ENCODE measurements at regions not wholly inside any gene's neighbourhood (a gene's known extent, or its start where the extent isn't known, plus 50 kb on each side); places are given as distances from the start of the nearest gene placed in this dataset.

DNA sequence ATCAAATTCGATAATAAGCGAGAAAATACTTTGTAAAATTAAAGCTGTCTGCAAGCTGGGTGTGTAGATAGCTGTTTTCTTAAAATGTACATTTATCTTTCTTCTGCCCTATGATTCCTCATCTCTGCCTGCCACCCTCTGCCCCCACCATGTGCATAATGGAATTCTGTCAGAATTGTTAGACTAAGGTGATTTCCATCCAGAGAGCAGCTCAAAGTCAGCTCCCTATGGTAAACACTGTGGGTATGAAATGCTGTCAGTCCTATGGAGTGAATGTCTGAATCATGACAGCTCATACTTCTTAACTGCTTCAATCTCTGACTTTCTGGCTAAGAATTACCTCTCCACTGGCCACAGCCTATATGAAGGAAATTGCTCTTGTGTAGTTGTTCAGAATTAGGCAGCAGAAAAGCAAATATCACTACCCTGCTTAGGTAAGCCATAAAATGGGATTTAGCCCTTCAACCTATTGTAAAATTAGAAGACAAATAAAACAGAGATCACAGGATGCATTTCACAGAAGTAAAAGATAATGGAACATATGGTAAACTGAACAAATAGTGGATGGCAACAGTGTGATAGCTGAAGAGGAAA lies 137.7 kb downstream of the CD8B2 start:
- DNase-seq = no peak
- intact Hi-C loops (cut with DNase I) = no loop called here

DNA sequence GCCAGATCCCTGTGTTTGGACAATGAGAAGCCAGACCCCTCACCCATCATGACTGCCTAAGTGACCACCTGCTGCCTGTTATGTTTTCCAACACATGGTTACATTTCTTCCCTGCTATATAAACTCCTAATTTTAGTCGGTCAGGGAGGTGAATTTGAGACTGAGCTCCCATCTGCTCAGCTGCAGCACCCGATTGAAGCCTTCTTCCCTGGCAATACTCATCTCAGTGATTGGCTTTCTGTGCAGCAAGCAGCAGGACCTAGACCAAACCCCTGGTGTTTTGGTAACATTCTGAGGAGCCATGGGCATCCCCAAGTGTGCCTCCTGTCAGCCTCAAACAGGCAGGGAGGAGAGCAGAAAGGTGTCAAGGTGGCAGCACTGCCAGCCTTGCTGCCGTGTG lies 141.2 kb downstream of the CD8B2 start:
- intact Hi-C loops (cut with DNase I) = no loop called here
- DNase-seq = no peak

DNA sequence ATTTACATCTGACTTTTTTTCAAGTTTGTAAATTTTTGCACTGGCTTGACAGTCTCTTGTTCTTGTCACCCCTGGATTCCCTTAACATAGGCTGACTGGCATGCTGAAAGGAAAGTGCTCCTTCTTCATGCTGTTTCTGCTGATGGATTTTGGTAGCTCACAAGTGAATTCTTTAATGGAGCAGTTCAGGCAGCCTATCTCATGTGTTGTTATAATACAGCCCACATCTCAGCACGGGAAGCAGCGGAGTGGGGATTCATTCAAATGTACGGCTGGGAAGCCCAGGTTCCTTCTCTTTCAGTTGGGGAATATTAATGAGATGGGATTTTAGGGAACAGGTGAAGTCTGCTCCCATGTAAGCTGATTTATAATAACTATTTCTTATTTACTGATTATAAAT lies 142.8 kb downstream of the CD8B2 start:
- DNase-seq = no peak
- intact Hi-C loops (cut with DNase I) = no loop called here

DNA sequence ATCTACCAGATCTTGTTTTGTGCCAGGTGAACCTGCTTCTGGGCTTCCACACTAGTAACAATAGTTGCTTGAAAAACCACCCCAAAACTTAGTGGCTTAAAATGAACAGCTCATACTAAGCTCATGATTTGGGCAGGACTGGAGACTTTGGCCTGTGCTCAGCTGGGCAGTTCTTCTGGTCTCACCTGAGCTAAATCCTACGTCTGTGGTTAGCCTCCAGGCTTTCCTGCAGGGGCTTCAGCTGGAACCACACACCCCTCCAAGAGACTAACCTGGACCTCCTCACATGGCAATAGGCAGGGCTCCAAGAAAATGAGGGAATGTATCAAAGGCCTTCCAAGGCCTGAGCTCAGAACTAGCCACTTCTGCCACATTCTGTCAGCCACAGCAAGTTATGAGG lies 144.1 kb downstream of the CD8B2 start:
- intact Hi-C loops (cut with DNase I) = no loop called here
- no peak for DNase-seq

DNA sequence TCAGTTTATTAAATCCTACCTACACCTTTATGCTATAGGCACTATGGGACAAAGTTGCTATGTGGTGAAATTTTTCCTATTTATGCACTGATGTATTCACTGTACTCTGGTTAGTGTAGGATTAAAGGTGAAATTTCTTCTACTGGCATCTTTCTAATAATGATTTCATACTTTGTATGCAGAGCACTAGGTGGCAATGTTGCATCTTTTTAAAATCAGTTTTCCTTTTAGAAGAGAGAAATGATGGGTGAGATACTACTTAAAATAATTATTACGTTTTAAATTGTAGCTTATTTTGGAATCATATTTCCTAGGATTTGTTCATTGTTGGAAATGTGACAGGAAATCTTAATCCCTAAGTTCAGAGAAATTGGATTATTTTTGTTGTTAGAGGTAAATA lies 150.9 kb downstream of the CD8B2 start:
- intact Hi-C loops (cut with DNase I) = loop anchor here (5.0 kb wide), 1 partner anchor 1299 kb away; no protein-coding TSS in a partner anchor
- DNase-seq = no peak

DNA sequence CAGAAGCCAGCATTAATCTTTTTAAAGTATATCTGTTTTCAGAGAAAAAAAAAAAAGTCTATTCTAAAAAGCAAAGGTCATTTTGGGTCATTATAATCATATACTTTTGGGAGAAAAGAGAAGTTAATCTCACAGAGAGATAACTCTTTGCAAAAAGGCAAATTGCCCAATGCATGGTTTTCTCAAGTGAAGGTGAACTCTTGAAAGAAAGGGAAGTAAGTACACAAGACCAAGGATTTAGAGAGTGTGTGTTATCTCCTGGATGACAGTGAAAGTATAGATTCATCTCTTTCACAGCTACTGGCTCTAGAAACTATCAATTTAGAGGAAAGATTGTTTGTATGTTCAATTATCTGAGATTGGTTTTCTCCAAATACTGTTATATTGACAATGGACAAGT lies 151.4 kb downstream of the CD8B2 start:
- DNase-seq = no peak
- intact Hi-C loops (cut with DNase I) = loop anchor here (5.0 kb wide), 1 partner anchor 1299 kb away; no protein-coding TSS in a partner anchor

DNA sequence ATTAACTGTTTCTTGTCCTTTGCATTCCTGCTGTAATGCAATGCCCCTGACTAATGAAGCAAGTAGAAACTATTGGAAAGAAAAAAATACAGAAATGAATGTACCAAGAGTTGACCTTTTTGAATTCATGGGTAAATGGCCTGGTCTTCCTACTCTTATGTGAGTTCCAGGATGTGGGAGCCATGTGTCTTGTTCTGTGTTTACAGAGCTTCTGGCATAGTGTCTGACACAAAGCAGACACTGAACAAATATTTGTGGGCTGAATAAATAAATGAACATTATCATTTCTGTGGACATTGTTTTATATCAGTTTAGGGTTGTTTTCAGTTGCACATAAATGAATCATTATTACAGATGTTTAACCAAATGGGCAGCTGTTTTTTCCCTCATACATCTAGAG lies 155.5 kb downstream of the CD8B2 start:
- intact Hi-C loops (cut with DNase I) = no loop called here

DNA sequence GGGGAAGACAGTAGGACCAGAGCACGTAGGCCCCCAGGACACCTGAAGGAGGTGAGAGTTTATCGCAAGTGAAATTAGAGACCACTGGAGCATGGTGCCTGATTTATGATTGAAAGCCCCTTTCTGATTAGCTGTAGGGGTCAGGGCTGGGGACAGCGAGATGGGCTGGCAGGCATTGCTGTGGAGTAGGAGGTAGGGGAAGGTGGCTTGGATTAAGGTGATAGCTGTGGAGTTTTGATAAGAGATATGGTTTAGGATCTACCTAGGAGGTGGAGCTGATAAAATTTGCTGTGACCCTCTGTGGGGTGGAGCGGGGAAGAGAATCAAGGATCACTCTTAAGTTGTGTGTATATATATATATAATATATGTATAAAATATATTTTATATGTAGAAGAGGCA lies 157.5 kb downstream of the CD8B2 start:
- DNase-seq = no peak
- intact Hi-C loops (cut with DNase I) = no loop called here

More for the DNA sequence above, 155.5 kb downstream of the CD8B2 start:
- DNase-seq = no peak

DNA sequence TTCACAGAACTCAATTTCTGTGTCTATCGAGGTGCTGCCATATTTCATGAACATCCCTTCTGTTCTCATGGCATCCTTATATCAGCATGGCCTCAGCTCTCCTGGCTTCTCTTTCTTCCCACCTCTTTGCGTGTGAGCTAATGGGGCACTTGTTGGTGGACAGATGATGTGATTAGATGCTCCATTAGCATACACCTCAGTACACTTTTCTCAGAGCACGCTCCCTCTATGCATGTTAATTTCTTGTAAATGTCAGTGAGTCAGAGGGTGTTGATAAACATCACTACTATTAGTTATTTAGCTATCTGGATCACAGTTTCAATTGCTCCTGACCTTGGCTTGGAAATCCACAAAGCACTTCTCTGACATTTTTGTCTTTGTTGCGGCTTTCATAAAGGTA lies 159.4 kb downstream of the CD8B2 start:
- DNase-seq = no peak
- intact Hi-C loops (cut with DNase I) = no loop called here

DNA sequence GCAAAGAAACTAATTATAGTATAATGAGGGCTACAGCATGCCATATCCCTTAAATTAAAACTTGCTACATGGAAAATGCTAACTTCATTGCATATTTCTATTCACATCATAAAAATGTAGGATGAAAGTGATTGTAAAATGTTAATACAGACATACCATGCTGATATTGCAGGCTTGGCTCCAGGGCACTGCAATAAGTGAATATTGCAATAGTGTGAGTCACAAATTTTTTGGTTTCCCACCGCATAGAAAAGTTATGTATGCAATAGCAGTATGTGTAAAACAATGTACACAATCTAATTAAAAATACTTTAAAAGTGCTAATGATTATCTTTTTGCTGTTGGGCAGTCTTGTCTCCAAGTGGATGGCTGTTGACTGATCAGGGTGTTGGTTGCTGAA lies 162.1 kb downstream of the CD8B2 start:
- intact Hi-C loops (cut with DNase I) = no loop called here
- no peak for DNase-seq

DNA sequence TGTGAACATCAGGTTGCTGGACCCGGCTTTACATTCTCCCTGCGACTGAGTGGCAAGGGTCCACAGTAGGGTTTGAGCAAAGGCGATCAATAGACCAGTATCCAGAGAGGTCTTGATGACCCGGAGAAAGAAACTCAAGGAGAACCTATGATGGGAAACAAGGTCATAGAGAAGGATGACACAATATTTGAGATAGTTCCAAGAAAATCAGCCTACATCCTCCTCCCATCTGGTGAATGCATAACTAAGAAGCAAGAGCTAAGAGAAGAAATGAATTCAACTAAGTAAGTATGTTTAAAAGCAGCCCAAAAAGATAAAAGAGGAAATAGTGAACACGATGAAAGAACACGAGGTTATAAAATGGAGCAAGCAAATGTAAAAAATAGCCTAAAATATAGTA lies 166.3 kb downstream of the CD8B2 start:
- intact Hi-C loops (cut with DNase I) = no loop called here
- DNase-seq = no peak

DNA sequence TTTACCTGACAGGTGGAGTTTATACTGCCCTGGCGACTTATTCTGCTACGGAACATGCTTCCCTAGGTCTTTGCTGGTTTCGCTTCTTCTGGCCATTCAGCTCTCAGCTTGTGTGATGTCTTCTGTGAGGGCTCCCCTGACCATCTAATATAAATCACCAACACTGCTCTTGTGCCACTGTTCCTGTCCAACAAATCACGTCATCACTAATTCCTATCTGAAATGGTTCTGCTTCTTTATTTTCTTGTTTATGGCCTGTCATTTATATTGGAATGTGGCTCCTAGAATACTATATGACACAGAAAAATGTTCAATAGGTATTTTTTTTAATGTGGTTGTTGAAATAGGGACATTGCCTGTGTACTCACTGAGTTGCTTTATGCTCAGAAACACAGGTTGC lies 171.5 kb downstream of the CD8B2 start:
- intact Hi-C loops (cut with DNase I) = no loop called here

DNA sequence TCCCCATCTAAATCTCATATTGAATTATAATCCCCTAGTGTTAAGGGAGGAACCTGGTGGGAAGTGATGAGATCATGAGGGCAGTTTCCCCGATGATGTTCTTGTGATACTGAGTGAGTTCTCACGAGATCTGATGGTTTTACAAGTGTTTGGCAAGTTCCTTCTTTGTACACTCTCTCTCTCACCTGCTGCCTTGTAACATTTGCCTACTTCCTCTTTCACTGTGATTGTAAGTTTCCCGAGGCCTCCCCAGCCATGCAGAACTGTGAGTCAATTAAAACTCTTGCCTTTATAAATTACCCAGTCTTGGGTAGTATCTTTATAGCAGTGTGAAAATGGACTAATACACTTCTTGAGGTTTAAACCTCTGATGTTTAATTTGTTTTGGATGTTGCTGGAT lies 177.5 kb downstream of the CD8B2 start:
- intact Hi-C loops (cut with DNase I) = no loop called here
- no peak for DNase-seq

More for the DNA sequence above, 171.5 kb downstream of the CD8B2 start:
- no peak for DNase-seq

DNA sequence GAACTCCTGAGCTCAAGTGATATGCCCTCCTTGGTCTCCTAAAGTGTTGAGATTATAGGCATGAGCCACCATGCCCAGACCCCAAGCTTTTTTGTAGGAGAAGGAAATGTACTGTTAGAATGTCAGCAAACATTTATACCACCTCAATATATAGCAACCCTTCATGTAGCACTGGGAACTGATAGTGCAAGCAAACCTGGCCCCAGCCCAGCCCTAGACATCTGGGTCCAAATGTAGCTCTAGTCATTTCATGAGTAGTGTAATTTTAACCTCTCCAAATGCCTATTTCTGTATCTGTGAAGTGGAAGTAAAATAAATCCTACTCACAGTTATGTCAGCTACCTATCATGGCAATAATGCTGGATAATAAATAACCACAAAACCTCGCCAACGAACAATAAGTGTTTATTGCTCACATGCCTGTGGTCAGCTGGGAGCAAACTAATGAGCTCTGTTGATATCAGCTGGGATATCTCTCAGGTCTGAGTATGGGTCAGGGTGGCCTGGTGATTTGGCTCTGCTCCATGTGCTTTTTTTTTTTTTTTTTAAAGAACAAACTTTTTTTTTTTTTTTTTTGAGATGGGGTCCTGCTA lies 180.4 kb downstream of the CD8B2 start:
- peak in 4 of 10 donors; percentile 29 to 84 (median 65) for DNase-seq
- intact Hi-C loops (cut with DNase I) = no loop called here

DNA sequence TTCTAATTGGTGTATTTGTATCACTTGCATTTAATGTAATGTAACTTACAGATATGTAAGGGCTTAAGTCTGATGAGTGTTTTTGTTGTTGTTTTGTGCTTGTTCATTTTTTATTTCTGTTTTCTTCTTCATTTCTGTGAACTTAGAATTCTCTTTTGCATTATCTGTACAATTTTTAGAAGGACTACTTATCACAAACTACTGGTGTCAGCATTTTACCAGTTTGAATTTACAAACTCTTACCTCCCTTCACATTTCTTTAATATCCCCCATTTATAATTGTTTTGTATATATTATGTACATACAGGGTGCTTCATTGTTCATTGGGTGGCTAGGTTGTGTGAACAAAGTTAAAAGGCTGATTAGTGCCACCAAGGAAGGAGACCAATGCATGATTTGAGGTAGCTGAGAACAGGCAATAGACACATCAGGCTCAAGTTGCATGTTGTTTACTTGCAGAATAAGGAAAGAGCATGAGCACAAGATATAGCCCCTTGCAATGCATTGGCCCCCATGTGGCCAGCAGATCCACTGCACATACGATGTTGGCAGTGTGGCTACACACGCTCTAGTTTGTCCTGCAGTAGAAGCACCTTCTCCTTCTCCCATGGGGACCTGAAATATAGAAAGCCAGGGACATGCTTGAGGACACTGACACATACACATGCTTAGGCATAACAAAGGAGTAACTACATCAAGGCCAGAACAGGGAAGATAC lies 198.2 kb downstream of the CD8B2 start:
- intact Hi-C loops (cut with DNase I) = no loop called here
- no peak for DNase-seq

DNA sequence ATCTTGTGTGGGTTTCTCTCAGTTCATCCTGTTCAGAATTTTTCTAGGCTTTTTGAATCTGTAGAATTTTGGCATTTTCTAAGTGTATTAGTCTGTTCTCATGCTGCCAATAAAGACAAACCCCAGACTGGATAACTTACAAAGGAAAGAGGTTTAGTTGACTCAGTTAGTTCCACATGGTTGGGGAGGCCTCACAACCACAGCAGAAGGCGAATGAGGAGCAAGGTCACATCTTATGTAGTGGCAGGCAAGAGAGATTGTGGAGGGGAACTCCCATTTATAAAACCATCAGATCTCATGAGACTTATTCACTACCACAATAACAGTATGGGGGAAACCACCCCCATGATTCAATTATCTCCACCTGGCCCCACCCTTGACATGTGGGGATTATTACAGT lies 199.2 kb downstream of the ST6GAL2 start:
- DNase-seq = no peak
- intact Hi-C loops (cut with DNase I) = no loop called here

DNA sequence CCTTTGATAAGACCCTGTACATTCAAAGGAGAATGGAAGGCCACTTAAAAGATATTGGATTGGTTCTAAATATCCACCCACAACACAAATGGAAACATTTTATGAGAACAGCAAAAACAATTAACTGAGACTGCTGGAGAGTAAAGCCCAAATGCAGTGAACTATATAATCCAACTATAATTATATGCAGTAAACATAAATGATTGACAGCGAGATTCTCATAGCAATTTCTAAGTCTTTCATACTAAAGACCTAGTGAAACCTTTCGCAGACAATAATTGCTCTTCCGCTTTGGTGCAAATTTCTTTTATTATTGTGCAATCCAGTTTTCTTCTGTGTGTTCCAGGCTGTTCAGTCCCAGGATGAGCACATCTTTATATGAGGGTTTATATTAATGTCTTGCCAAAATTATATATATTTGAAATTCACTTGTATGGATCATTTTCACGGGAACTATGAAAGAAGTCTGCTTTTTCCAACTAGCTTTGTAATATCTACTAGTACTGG lies 190.9 kb downstream of the ST6GAL2 start:
- intact Hi-C loops (cut with DNase I) = no loop called here
- DNase-seq = no peak

DNA sequence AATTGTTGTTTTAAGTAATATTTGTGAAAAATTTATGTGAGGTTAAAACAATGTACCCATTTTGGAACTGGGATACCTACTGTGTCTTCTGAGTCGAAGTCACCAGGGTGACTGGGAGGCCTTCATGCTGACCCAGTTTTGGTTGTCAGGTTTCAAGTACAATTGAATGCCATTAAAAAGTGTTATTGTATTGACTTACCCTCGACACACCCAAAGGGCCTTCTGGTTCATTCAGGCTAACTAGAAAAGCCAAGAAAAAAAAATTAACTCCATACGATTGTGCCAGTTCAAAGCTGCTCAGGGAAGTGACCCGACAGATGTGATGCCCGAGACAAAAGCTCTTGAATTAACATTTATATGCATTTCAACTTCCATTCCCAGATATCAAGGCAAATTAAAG lies 190.0 kb downstream of the ST6GAL2 start:
- DNase-seq = no peak
- intact Hi-C loops (cut with DNase I) = no loop called here

DNA sequence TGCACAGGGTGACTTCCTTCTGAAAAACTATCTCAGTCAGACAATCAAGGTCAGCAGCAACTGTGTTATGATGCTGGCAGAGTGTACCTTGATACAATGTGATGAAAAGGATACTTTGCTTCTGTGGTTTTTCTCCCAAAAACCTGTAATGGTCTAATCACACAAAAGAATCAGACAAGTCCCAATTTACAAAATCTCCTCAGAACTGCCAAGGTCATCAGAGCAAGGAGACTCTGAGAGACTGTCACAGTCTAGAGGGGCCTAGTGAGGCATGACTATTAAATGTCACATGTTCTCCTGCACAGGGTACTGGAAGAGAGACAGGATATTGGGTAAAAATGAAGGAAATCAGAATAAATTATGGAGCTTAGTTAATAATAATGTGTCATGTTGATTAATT lies 185.4 kb downstream of the ST6GAL2 start:
- intact Hi-C loops (cut with DNase I) = no loop called here
- no peak for DNase-seq

DNA sequence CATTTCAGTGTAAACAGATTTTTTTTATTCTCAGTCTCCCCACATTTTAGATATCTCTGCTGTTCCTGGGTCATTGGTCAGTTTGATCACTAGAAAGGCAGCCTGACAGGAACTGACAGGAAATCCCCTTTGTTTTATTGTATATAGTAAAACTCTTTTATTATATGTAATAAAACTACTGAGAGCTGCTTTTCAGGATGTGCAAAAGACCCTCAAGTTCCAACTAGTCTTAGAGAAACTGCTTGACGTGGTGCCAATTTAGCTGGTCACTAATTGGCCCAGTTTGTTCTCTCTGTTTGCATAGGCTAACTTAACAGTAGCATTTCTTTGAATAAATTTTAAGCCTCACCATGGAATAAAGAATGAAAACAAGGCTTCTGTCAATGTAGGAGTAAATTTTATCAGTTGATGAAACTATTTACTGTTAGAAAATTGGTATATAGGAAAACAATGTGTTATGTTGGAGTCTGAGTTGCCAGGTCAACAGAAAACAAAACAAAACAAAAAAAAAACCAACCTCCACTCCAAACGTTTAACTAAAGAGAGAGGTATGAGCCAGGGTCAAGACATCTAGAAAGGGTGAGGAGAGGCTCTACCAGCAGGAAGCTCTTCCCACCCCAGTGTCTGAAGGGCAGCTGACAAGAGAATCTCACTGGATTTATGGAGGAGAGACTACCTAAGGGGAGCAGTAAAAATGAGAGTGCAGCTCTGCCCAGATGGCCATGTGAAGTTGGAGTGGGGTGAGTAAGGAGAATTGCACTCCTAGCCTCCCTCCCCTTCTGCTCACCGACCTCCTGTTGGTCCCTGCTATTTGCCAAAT lies 184.6 kb downstream of the ST6GAL2 start:
- intact Hi-C loops (cut with DNase I) = no loop called here
- DNase-seq = no peak

DNA sequence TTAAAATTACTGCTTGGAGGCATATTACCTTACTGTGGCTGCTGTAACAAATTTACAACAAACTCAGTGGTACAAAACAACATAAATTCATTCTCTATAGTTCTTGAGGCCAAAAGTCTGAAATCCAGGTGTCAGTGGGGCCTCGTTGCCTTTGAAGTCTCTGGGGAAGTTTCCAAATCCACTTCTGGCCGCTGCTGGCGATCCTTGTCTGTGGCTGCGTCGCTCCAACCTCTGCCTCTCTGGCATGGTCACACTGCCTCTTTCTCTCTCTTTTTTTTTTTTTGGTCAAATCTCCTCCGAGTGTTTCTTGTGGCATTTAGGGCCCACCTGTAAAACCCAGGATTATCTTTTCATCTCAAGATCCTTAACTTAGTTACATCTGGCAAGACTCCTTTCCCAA lies 182.8 kb downstream of the ST6GAL2 start:
- intact Hi-C loops (cut with DNase I) = no loop called here
- peak in 1 of 10 donors; percentile 43 for DNase-seq
